GM12891 (cell line): ENCODE measurements at regions not wholly inside any gene's neighbourhood (a gene's known extent, or its start where the extent isn't known, plus 50 kb on each side); places are given as distances from the start of the nearest gene placed in this dataset.

Experiments
- DNase-seq: peaks from one replicate; pipeline ENCODE4 v3.0.0; 2011; ENCODE audit warnings: low spot score; ENCODE audit not compliant: insufficient read length
- FAIRE-seq: peaks from 2 replicates; lab custom pipeline; 2011; peaks lifted over from hg19 to GRCh38; lab: Jason Lieb, UNC
- PAX5 ChIP-seq: IDR thresholded peaks from 2 replicates; pipeline ENCODE4 v1.6.1; 2011; ENCODE audit warnings: low read length, moderate library complexity, mild to moderate bottlenecking; ENCODE audit not compliant: insufficient read depth, severe bottlenecking
- POLR2A ChIP-seq: IDR thresholded peaks from 2 replicates; pipeline ENCODE4 v1.6.1; 2011; ENCODE audit warnings: low read depth, low read length, control low read depth
- POLR2AphosphoS5 ChIP-seq: IDR thresholded peaks from 2 replicates; pipeline ENCODE4 v1.6.1; 2011; ENCODE audit warnings: low read depth, low read length, control low read depth
- POU2F2 ChIP-seq: IDR thresholded peaks from 2 replicates; pipeline ENCODE4 v1.6.1; 2011; ENCODE audit warnings: low read depth, mild to moderate bottlenecking, control low read depth, low read length, moderate library complexity
- SPI1 ChIP-seq: IDR thresholded peaks from 2 replicates; pipeline ENCODE4 v1.6.1; 2011; ENCODE audit warnings: low read depth, low read length, control low read depth
- TAF1 ChIP-seq: IDR thresholded peaks from 2 replicates; pipeline ENCODE4 v1.6.1; 2011; ENCODE audit warnings: low read depth, low read length, control low read depth

- DNase-seq, result peak; percentile 36
- no peak for FAIRE-seq
- no peak for TF ChIP-seq SPI1
- no peak for TF ChIP-seq POU2F2
- no peak for TF ChIP-seq PAX5
- no peak for TF ChIP-seq POLR2AphosphoS5
- TF ChIP-seq TAF1, result no peak
- no peak for TF ChIP-seq POLR2A
Measured at GRCh38 chr11:11155962-11156815, 196.9 kb downstream of the CSNK2A3 start.

- no peak for DNase-seq
- no peak for FAIRE-seq
- no peak for TF ChIP-seq SPI1
- TF ChIP-seq POU2F2, result no peak
- TF ChIP-seq POLR2AphosphoS5, result no peak
- TF ChIP-seq POLR2A, result no peak
- no peak for TF ChIP-seq TAF1
Measured at GRCh38 chr11:11152877-11153276, 200.2 kb downstream of the CSNK2A3 start.

- no peak for FAIRE-seq
- TF ChIP-seq TAF1 (no peak), POU2F2 (no peak), PAX5 (no peak)
Measured at GRCh38 chr11:11149671-11150459, 203.2 kb downstream of the CSNK2A3 start.

GRCh38 chr11:11148596-11148995, 204.5 kb downstream of the CSNK2A3 start:
- no peak for FAIRE-seq
- no peak for TF ChIP-seq POLR2AphosphoS5
- TF ChIP-seq PAX5, result no peak
- TF ChIP-seq POU2F2, result no peak
- no peak for TF ChIP-seq POLR2A
- no peak for TF ChIP-seq SPI1
- no peak for TF ChIP-seq TAF1
- DNase-seq, result no peak

More at GRCh38 chr11:11149671-11150459, 203.2 kb downstream of the CSNK2A3 start:
- DNase-seq, result no peak

GRCh38 chr11:11148104-11148509, 204.9 kb downstream of the CSNK2A3 start:
- TF ChIP-seq POLR2AphosphoS5 (no peak), SPI1 (no peak), TAF1 (no peak), PAX5 (no peak), POLR2A (no peak), POU2F2 (no peak)
- FAIRE-seq, result no peak
- DNase-seq, result no peak

GRCh38 chr11:11146830-11147229, 206.2 kb downstream of the CSNK2A3 start:
- no peak for TF ChIP-seq POLR2AphosphoS5
- TF ChIP-seq SPI1, result no peak
- no peak for TF ChIP-seq TAF1
- TF ChIP-seq PAX5, result no peak
- TF ChIP-seq POLR2A, result no peak
- no peak for TF ChIP-seq POU2F2
- no peak for FAIRE-seq
- no peak for DNase-seq

GRCh38 chr11:11143849-11144248, 209.2 kb downstream of the CSNK2A3 start:
- no peak for FAIRE-seq
- no peak for DNase-seq
- TF ChIP-seq SPI1 (no peak), TAF1 (no peak), POLR2AphosphoS5 (no peak), POLR2A (no peak), POU2F2 (no peak), PAX5 (no peak)

- DNase-seq, result no peak
- FAIRE-seq, result no peak
- TF ChIP-seq TAF1, result no peak
- TF ChIP-seq POLR2AphosphoS5, result no peak
- TF ChIP-seq PAX5, result no peak
- TF ChIP-seq POU2F2, result no peak
- no peak for TF ChIP-seq POLR2A
- no peak for TF ChIP-seq SPI1
Measured at GRCh38 chr11:11142430-11142829, 210.6 kb downstream of the CSNK2A3 start.

- no peak for FAIRE-seq
- DNase-seq, result no peak
- TF ChIP-seq TAF1, result no peak
- no peak for TF ChIP-seq PAX5
- TF ChIP-seq SPI1, result no peak
- TF ChIP-seq POLR2AphosphoS5, result no peak
- no peak for TF ChIP-seq POU2F2
- TF ChIP-seq POLR2A, result no peak
Measured at GRCh38 chr11:11141065-11141464, 212.0 kb downstream of the CSNK2A3 start.
